ENCODE measurements at regions not wholly inside any gene's neighbourhood (a gene's known extent, or its start where the extent isn't known, plus 50 kb on each side); places are given as distances from the start of the nearest gene placed in this dataset.

DNA sequence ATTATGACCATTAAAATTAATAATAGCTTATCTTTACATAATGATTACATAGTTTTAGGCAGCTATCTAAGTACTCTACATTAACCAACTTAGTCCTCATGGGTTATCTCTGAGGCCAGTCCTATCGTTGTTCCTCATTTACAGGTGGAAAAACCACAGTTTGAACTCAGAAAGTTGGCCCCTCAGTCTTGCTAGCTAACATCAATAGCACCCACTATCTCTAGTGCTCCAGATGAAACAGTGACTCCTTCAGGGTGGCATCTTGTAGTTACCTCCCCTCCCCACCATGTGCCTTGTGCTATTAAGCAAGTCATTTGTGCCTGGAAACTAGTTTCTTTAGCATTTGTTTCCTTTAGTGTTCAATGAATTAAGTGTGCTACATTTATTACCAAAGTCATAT is 1086.7 kb downstream of the EFNB2 start:
- no peak for DNase-seq (ENCODE audit: low read depth in 2 of 2)

DNA sequence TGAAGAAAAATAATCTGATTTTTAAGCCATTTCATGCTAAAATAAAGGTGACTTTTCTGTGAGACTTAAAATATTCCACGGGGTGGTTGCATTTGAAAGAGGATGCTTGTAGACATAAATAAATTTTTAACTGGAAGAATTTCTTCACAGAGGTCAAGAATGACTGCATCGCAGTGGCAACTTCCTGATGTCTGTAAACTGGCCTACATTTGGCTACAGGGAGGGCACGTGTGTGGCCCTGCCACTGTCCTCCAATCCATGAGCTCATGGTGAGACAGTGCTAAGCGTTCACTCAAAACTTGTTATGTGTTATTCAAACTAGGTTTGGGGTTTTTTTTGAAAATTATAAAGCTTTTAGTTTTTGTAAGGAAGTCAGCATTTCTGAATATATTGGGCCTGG is 1089.3 kb downstream of the EFNB2 start:
- no peak for DNase-seq (ENCODE audit: low read depth in 2 of 2)

- DNase-seq (ENCODE audit: low read depth in 2 of 2): no peak
Measured at GRCh38 chr13:105445796-105446195, 1089.7 kb downstream of the EFNB2 start.

GRCh38 chr13:105442949-105443699 is 1092.3 kb downstream of the EFNB2 start:
- DNase-seq (ENCODE audit: low read depth in 2 of 2): no peak

- no peak for DNase-seq (ENCODE audit: low read depth in 2 of 2)
Measured at GRCh38 chr13:105442040-105442439, 1093.4 kb downstream of the EFNB2 start.

DNA sequence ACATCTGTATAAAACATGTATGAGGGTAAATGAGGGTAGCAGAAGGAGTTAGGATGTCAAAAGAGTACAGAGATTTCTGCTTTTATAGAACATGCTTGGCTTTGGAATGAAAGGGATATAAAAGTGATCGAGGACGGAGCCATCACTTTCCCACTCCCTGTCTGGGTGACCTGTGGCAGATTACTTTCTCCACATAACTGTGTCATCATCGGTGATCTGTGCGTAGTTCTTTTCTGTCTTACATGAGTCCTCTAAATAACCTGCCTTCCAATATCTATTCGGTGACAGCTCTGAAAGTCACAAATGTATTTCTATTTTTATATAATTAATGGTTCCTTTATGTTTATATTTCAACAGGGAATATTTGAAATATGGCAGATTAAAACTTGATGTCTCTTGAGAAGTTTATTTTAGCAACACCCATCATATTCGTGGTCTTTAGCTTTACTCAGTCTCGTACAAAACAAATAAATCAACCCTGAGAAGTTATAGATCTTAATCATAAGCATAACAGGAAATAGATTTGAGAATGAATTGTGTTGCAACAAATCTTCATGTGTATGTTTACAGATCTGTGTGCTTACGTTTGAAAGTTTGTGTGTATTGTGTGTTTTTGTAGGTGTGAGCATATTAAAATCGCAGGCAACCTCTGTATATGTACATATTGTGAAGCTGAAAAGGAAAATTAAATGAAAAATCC is 1094.3 kb downstream of the EFNB2 start:
- no peak for DNase-seq (ENCODE audit: low read depth in 2 of 2)

GRCh38 chr13:105436943-105437342 is 1098.5 kb downstream of the EFNB2 start:
- DNase-seq (ENCODE audit: low read depth in 2 of 2): no peak

DNA sequence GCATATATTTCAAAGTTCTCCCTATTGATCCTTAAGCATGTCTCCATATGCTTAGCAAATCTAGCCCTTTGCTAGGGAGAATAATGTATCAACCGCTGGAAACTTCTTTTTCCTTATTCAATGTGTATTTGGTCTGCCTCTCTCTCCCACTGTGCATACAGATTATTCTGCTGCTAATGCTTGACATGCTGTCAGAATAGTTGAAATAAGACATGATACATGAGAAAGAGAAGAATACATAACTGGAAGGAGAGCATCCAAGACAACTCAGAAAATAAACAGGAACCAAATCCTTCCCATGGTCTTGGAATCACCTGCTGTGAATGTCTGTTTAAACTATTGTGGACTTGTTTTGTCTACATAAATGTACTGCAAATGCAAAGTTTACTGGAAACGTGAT is 1103.0 kb downstream of the EFNB2 start:
- DNase-seq (ENCODE audit: low read depth in 2 of 2): no peak

DNA sequence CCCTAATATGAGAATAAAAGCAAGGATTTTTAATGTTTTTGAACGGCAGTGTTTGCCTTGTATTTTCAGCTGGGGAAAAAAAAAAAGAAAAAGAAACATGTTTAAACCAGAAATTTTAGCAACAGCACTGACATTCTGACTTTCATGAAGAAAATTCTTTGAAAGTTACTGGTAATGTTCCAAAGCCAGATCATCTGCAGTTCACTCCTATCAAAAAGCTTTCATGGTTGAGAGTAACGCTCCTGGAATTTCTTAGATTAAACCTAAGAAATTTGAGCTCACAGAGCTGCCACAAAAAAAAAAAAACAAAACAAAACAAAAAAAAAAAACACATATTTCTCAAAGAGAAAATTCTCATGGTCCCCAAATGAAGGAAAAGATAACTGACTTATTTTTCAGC is 1106.7 kb downstream of the EFNB2 start:
- no peak for DNase-seq (ENCODE audit: low read depth in 2 of 2)

- no peak for DNase-seq (ENCODE audit: low read depth in 2 of 2)
Measured at GRCh38 chr13:105426441-105426840, 1109.0 kb downstream of the EFNB2 start.

- DNase-seq (ENCODE audit: low read depth in 2 of 2): no peak
Measured at GRCh38 chr13:105414639-105415038, 1120.8 kb downstream of the EFNB2 start.

DNA sequence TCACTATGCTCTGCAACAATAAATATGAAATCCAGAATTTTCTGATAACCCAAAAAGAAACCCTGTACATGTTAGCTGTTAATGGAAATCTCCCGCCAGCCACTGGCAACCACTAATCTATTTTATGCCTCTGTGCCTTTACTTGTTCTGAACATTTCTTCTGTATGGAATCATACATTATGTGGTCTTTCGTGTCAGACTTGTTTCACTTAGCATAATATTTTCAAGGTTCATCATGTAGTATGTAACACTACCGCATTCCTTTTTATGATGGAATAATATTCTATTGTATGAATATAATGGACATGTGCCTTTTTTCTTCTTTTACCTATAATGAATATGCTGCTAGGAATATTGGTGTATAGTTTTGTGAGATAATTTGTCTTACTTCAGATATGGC is 1123.3 kb downstream of the EFNB2 start:
- DNase-seq (ENCODE audit: low read depth in 2 of 2): no peak

- no peak for DNase-seq (ENCODE audit: low read depth in 2 of 2)
Measured at GRCh38 chr13:105410602-105411001, 1124.9 kb downstream of the EFNB2 start.

DNA sequence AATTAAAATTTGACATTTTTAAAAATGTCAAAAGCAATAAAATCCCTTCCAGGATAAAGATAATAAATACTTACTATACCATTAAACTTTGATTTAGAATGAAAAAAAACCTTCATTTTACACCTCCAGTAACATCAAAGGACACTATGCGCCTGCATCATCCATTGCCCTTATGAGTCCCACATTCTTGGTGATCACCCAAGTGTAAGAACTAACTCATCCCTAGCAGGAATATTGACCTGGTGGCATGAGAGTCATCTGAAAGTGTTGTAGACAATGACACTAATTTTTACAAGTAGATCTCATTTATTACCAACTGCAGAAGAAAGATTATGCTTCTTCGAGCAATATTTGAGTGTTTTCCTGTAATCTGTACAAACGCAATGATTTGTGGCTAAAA is 1128.9 kb downstream of the EFNB2 start:
- no peak for DNase-seq (ENCODE audit: low read depth in 2 of 2)

- no peak for DNase-seq (ENCODE audit: low read depth in 2 of 2)
Measured at GRCh38 chr13:105403086-105403485, 1132.4 kb downstream of the EFNB2 start.

DNA sequence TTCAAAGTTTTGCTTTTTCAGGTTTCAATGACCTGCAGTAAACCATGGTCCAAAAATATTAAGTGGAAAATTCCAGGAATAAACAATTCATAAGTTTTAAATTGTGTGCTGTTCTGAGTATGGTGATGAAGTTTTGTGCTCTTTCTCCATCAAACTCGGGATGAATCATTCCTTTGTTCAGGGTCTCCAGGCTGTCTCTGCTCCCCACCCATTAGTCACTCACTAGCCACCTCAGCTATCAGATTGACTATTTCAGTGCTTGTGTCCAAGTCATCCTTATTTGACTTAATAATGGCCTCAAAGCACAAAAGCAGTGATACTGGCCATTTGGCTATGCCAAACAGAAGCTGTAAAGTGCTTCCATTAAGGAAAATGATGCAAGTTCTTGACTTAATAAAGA is 1140.4 kb downstream of the EFNB2 start:
- no peak for DNase-seq (ENCODE audit: low read depth in 2 of 2)

DNA sequence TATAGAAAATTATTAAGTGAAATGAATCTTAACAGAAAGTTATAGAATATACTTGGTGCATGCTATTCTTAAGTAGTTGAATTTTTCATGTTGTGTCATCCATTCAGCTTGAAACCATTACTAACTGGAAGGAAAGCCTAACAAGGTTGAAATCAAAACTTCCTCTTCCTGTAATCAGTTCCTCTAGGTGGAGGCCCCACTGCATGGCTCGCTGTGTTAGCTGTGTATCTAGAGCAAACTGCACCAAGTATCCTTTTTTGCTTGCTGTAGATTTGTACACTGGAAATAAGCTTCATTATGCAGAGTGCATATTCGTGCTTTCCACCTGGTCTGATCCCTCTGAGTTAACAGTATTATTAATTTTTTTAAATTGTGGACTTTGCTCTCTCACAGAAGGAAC is 1146.1 kb downstream of the EFNB2 start:
- DNase-seq (ENCODE audit: low read depth in 2 of 2): no peak

DNA sequence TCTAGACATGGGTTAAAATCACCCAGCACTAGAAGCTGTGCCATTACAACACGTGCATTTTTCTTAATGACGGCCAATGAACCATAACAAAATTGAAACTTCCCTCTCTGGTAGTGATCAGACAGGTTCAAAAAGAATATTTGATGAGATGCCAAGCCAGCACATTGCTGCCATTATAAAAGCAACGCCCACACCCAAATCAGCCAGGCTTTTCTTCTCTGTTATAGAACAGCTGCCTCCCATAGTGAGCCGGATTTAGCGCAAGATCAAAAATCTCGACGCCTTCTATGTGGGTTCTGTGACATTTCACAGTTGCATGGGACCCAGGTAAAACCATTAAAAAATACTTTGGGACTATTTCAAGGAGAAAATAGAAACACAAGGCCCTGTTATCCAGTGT is 1158.0 kb downstream of the EFNB2 start:
- no peak for DNase-seq (ENCODE audit: low read depth in 2 of 2)

GRCh38 chr13:105370011-105370650 is 1165.3 kb downstream of the EFNB2 start:
- DNase-seq (ENCODE audit: low read depth in 2 of 2): no peak

DNA sequence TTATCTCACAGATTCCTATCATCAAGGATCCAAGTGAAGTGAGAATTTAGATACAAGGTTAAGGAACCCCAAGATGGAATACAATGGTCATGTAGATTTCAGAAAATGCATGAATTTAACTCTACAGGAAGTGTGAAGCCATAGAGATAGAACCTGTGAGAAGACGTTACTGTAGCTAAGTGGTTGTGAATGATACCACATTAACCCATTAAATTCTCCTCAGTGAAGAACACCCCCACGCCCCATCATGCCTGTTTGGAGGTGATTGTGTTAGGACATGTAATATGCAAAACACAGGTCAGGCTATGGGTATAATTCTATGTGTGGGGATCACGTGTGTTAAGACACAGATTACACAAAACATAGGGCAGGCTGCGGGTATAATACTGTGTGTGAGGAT is 1166.7 kb downstream of the EFNB2 start:
- DNase-seq (ENCODE audit: low read depth in 2 of 2): no peak

DNA sequence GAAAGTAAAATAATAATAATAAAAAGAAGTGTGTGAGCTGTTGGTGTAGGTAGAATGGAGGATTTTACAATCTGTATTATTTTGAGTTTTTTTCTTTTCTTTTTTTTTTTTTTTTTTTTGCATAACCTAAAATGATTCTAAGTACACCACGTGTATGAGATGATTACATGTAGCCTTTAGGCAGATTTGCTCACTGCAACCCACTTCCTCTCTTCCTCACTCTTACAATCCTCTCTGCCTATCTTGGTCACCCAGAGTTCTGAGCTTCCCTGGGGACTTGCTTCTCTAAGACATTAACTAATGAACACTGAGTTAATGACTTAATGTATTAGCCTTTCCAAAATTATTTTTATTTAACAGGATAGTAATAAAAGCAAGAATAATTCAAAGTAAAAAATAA is 1169.6 kb downstream of the EFNB2 start:
- DNase-seq (ENCODE audit: low read depth in 2 of 2): no peak

- no peak for DNase-seq (ENCODE audit: low read depth in 2 of 2)
Measured at GRCh38 chr13:105365021-105365550, 1170.4 kb downstream of the EFNB2 start.

- no peak for DNase-seq (ENCODE audit: low read depth in 2 of 2)
Measured at GRCh38 chr13:105364191-105364590, 1171.3 kb downstream of the EFNB2 start.
